H9 (cell line): ENCODE measurements at regions not wholly inside any gene's neighbourhood (a gene's known extent, or its start where the extent isn't known, plus 50 kb on each side); places are given as distances from the start of the nearest gene placed in this dataset.

Source experiments
- DNase-seq: peaks from one replicate; pipeline ENCODE4 v3.0.0-alpha.2; 2017
- H2AFZ ChIP-seq: one replicate; pipeline ENCODE4 v1.6.1; 2013; ENCODE audit warnings: mild to moderate bottlenecking, low read length, control low read depth, moderate library complexity
- H2AK5ac ChIP-seq: 2 replicates; pipeline ENCODE4 v1.6.1; 2013; ENCODE audit warnings: low read length, control low read depth, mixed read lengths; ENCODE audit not compliant: insufficient read length
- H2BK120ac ChIP-seq: one replicate; pipeline ENCODE4 v1.6.1; 2013; ENCODE audit warnings: low read depth, mild to moderate bottlenecking, low read length, control low read depth, inconsistent platforms; ENCODE audit not compliant: poor library complexity, severe bottlenecking
- H2BK12ac ChIP-seq: 2 replicates; pipeline ENCODE4 v1.6.1; 2013; ENCODE audit warnings: low read length, control low read depth, mixed read lengths, low read depth; ENCODE audit not compliant: insufficient read length
- H2BK15ac ChIP-seq: 2 replicates; pipeline ENCODE4 v1.6.1; 2013; ENCODE audit warnings: low read depth, low read length, control low read depth
- H2BK20ac ChIP-seq: one replicate; pipeline ENCODE4 v1.6.1; 2013; ENCODE audit warnings: low read depth, mild to moderate bottlenecking, low read length, control low read depth, inconsistent platforms; ENCODE audit not compliant: poor library complexity, severe bottlenecking
- H2BK5ac ChIP-seq: 2 replicates; pipeline ENCODE4 v1.6.1; 2013; ENCODE audit warnings: low read length, control low read depth, mixed read lengths; ENCODE audit not compliant: insufficient read length
- H3K14ac ChIP-seq: 2 replicates; pipeline ENCODE4 v1.6.1; 2013; ENCODE audit warnings: low read length, control low read depth; ENCODE audit not compliant: insufficient read depth
- H3K18ac ChIP-seq: 2 replicates; pipeline ENCODE4 v1.6.1; 2013; ENCODE audit warnings: low read depth, mild to moderate bottlenecking, mixed read lengths, low read length, control low read depth; ENCODE audit not compliant: insufficient read length
- H3K23ac ChIP-seq: 2 replicates; pipeline ENCODE4 v1.6.1; 2013; ENCODE audit warnings: low read length, control low read depth, mixed read lengths, low read depth; ENCODE audit not compliant: insufficient read length
- H3K23me2 ChIP-seq: 2 replicates; pipeline ENCODE4 v1.6.1; 2013; ENCODE audit warnings: low read depth, mild to moderate bottlenecking, mixed read lengths, low read length, control low read depth; ENCODE audit not compliant: insufficient read length, poor library complexity, severe bottlenecking
- H3K27ac ChIP-seq: 2 replicates; pipeline ENCODE4 v1.5.1; 2013; ENCODE audit warnings: low read length, control low read depth, mixed read lengths, low read depth; ENCODE audit not compliant: insufficient read length
- H3K27me3 ChIP-seq: 2 replicates; pipeline ENCODE4 v1.6.1; 2013; ENCODE audit warnings: low read length, control low read depth, inconsistent platforms; ENCODE audit not compliant: insufficient read depth
- H3K4ac ChIP-seq: 2 replicates; pipeline ENCODE4 v1.6.1; 2013; ENCODE audit warnings: low read depth, mild to moderate bottlenecking, control low read depth, inconsistent platforms, low read length, moderate library complexity
- H3K4me1 ChIP-seq: 2 replicates; pipeline ENCODE4 v1.6.1; 2013; ENCODE audit warnings: low read length, control low read depth, inconsistent platforms; ENCODE audit not compliant: insufficient read depth
- H3K4me2 ChIP-seq: 2 replicates; pipeline ENCODE4 v1.6.1; 2013; ENCODE audit warnings: low read length, control low read depth, mixed read lengths; ENCODE audit not compliant: insufficient read length, insufficient read depth
- H3K56ac ChIP-seq: 2 replicates; pipeline ENCODE4 v1.6.1; 2013; ENCODE audit warnings: low read depth, mild to moderate bottlenecking, mixed read lengths, low read length, control low read depth; ENCODE audit not compliant: insufficient read length
- H3K79me1 ChIP-seq: 2 replicates; pipeline ENCODE4 v1.6.1; 2013; ENCODE audit warnings: low read depth, mild to moderate bottlenecking, moderate library complexity, low read length, control low read depth, inconsistent platforms; ENCODE audit not compliant: insufficient read depth, poor library complexity, severe bottlenecking
- H3K79me2 ChIP-seq: 2 replicates; pipeline ENCODE4 v1.6.1; 2013; ENCODE audit warnings: low read length, control low read depth, inconsistent platforms; ENCODE audit not compliant: insufficient read depth
- H3K9ac ChIP-seq: 2 replicates; pipeline ENCODE4 v1.6.1; 2013; ENCODE audit warnings: low read length, control low read depth, mixed read lengths; ENCODE audit not compliant: insufficient read length; ENCODE audit errors: extremely low read depth
- H3K9me3 ChIP-seq: one replicate; pipeline ENCODE4 v1.6.1; 2013; ENCODE audit warnings: low read depth, low read length, inconsistent platforms; ENCODE audit not compliant: control insufficient read depth
- H3T11ph ChIP-seq: one replicate; pipeline ENCODE4 v1.6.1; 2013; ENCODE audit warnings: mild to moderate bottlenecking, low read length, control low read depth, inconsistent platforms
- H4K20me1 ChIP-seq: one replicate; pipeline ENCODE4 v1.6.1; 2013; ENCODE audit not compliant: control insufficient read depth, insufficient read length, insufficient read depth
- H4K5ac ChIP-seq: 2 replicates; pipeline ENCODE4 v1.6.1; 2013; ENCODE audit warnings: low read depth, mild to moderate bottlenecking, mixed read lengths, low read length, control low read depth; ENCODE audit not compliant: insufficient read length
- H4K8ac ChIP-seq: replicated peaks from 2 replicates; pipeline ENCODE4 v1.6.1; 2013; ENCODE audit warnings: low read length, control low read depth, mixed read lengths, low read depth; ENCODE audit not compliant: insufficient read length
- H4K91ac ChIP-seq: 2 replicates; pipeline ENCODE4 v1.6.1; 2013; ENCODE audit warnings: low read depth, mild to moderate bottlenecking, moderate library complexity, mixed read lengths, low read length, control low read depth; ENCODE audit not compliant: insufficient read length
- H3K27ac Mint-ChIP-seq, 3 experiments: 2 replicates in 2 of 3; 3 replicates in 1 of 3; pipeline ENCODE4 v1.8.0; 2020 to 2021; ENCODE audit warnings: mixed read lengths in 3 of 3, mild to moderate bottlenecking in 1 of 3, moderate library complexity in 1 of 3
- H3K27me3 Mint-ChIP-seq: 2 replicates; pipeline ENCODE4 v1.8.0; 2021; ENCODE audit warnings: low read depth, mild to moderate bottlenecking, moderate library complexity, mixed read lengths
- H3K36me3 Mint-ChIP-seq, 3 experiments: 2 replicates in 2 of 3; 3 replicates in 1 of 3; pipeline ENCODE4 v1.8.0; 2020 to 2021; ENCODE audit warnings: low read depth in 3 of 3, mixed read lengths in 3 of 3; ENCODE audit not compliant: insufficient read depth in 1 of 3
- H3K4me1 Mint-ChIP-seq, 2 experiments: 2 replicates each; pipeline ENCODE4 v1.8.0; 2020; ENCODE audit warnings: mixed read lengths in 2 of 2
- H3K4me3 Mint-ChIP-seq, 2 experiments: 2 replicates in 1 of 2; 3 replicates in 1 of 2; pipeline ENCODE4 v1.8.0; 2020 to 2021; ENCODE audit warnings: mild to moderate bottlenecking in 2 of 2, mixed read lengths in 2 of 2, moderate library complexity in 1 of 2
- H3K9me3 Mint-ChIP-seq, 2 experiments: 2 replicates in 1 of 2; 3 replicates in 1 of 2; pipeline ENCODE4 v1.8.0; 2020; ENCODE audit warnings: mild to moderate bottlenecking in 2 of 2, mixed read lengths in 2 of 2, moderate library complexity in 1 of 2
- CTCF ChIP-seq: fragments of 200-600 bp; sonication (generic); conservative IDR thresholded peaks from 3 replicates; pipeline ENCODE4 v1.8.0; 2021; ENCODE audit warnings: antibody characterized with exemption, mild to moderate bottlenecking

DNA sequence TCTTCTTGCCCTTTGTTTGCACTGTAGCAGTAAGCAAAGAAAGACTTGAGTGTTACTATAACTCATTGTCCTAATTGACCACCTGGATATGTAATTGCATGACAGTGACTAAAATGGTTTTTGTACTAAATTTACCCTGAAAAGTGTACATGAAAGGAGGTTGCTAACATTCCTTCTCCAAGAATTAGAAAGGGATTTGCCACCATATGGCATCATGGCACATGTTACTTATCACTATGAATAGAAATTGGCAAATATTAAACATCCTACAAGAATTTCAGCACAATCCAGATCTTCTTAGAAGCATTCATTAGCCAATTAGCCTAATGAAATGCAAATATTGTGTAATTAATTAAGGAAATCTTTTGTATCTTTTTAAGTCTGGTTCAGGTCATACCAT, 834.2 kb downstream of the STPG2 start:
- no peak overlapping the region for H3K27ac ChIP-seq
- H3K4me1 ChIP-seq, result no peaks in the 10 kb centered on the region
- H3K79me1 ChIP-seq, result no peaks in the 10 kb centered on the region
- H2AK5ac ChIP-seq, result no peak overlapping the region
- no peak overlapping the region for H2BK12ac ChIP-seq
- H3K18ac ChIP-seq, result no peak overlapping the region
- no peak overlapping the region for H3K4me3 Mint-ChIP-seq
- no peaks in the 10 kb centered on the region for H3K9me3 Mint-ChIP-seq
- no peak for TF ChIP-seq CTCF
- no peaks in the 10 kb centered on the region for H3K27me3 ChIP-seq
- H3K36me3 Mint-ChIP-seq, result no peaks in the 10 kb centered on the region
- no peak overlapping the region for H3K56ac ChIP-seq
- H3K23me2 ChIP-seq, result no peaks in the 10 kb centered on the region
- no peak overlapping the region for H3K9ac ChIP-seq
- DNase-seq, result no peak
- H3K9me3 ChIP-seq, result no peaks in the 10 kb centered on the region
- H3K23ac ChIP-seq, result no peak overlapping the region
- H3K4me1 Mint-ChIP-seq, result no peaks in the 10 kb centered on the region
- no peaks in the 10 kb centered on the region for H3K79me2 ChIP-seq
- H4K91ac ChIP-seq, result no peak overlapping the region
- no peaks in the 10 kb centered on the region for H3K27me3 Mint-ChIP-seq
- H2BK15ac ChIP-seq, result no peak overlapping the region
- H3K14ac ChIP-seq, result no peak overlapping the region
- H3K4ac ChIP-seq, result no peak overlapping the region
- H4K5ac ChIP-seq, result no peak overlapping the region
- no peak overlapping the region for H3K4me2 ChIP-seq
- H4K8ac ChIP-seq, result no peak overlapping the region
- H2BK20ac ChIP-seq, result no peak overlapping the region
- no peaks in the 10 kb centered on the region for H4K20me1 ChIP-seq
- no peak overlapping the region for H2BK5ac ChIP-seq
- H3T11ph ChIP-seq, result no peak overlapping the region
- H3K27ac Mint-ChIP-seq, result no peak overlapping the region
- H2AFZ ChIP-seq, result no peak overlapping the region
- no peak overlapping the region for H2BK120ac ChIP-seq
